CD4-positive, alpha-beta T cell (primary cell): ENCODE measurements at regions not wholly inside any gene's neighbourhood (a gene's known extent, or its start where the extent isn't known, plus 50 kb on each side); places are given as distances from the start of the nearest gene placed in this dataset.

ENCODE experiments used
- ATAC-seq: fragments of 200-7000 bp; cut with Tn5 transposase; one replicate; pipeline ENCODE4 v1.10.0; 2022; ENCODE audit warnings: mild to moderate bottlenecking; ENCODE audit not compliant: poor library complexity
- CTCF ChIA-PET: fragments of 350-600 bp; sonication (Branson Sonifier 250); formaldehyde crosslinking; loops from one replicate; lab custom pipeline; 2021; ENCODE audit warnings: antibody characterized with exemption, inconsistent platforms; lab: Charles Lee
- POLR2A ChIA-PET: fragments of 350-600 bp; sonication (Branson Sonifier 250); formaldehyde crosslinking; loops from one replicate; lab custom pipeline; 2021; ENCODE audit warnings: antibody characterized with exemption, inconsistent platforms; lab: Charles Lee
- DNase-seq, 14 experiments: peaks; one replicate each; pipeline ENCODE4 v3.0.0-alpha.2; 2013 to 2020; ENCODE audit warnings: mixed read lengths in 2 of 14
- H3K27ac ChIP-seq, 2 donors: one replicate each; pipeline versions ENCODE4 v1.5.1 to v1.7.0; 2013; ENCODE audit warnings: low read length in 2 of 2, low read depth in 1 of 2, mild to moderate bottlenecking in 1 of 2
- H3K27me3 ChIP-seq, 2 experiments: 1 replicate in 1 of 2; 2 replicates in 1 of 2; pipeline versions ENCODE4 v1.6.1 to v1.7.0; 2013; ENCODE audit warnings: low read length in 2 of 2, control low read depth in 1 of 2, mild to moderate bottlenecking in 1 of 2, moderate library complexity in 1 of 2; ENCODE audit not compliant: insufficient read depth in 2 of 2, control insufficient read depth in 1 of 2
- H3K36me3 ChIP-seq: one replicate; pipeline ENCODE4 v1.6.1; 2013; ENCODE audit warnings: low read length, control low read depth; ENCODE audit not compliant: insufficient read depth
- H3K4me1 ChIP-seq: one replicate; pipeline ENCODE4 v1.6.1; 2013; ENCODE audit warnings: low read length, control low read depth; ENCODE audit not compliant: insufficient read depth
- H3K4me3 ChIP-seq: one replicate; pipeline ENCODE4 v1.5.1; 2013; ENCODE audit warnings: mild to moderate bottlenecking, low read length, moderate library complexity
- H3K9me3 ChIP-seq, 2 experiments: 1 replicate in 1 of 2; 2 replicates in 1 of 2; pipeline versions ENCODE4 v1.6.1 to v1.7.0; 2013; ENCODE audit warnings: low read length in 2 of 2, mild to moderate bottlenecking in 2 of 2, control low read depth in 1 of 2, moderate library complexity in 1 of 2; ENCODE audit not compliant: control insufficient read depth in 1 of 2, insufficient read depth in 1 of 2
- H3K27ac Mint-ChIP-seq: one replicate; pipeline ENCODE4 v1.8.0; 2020; ENCODE audit warnings: mixed read lengths
- H3K27me3 Mint-ChIP-seq: one replicate; pipeline ENCODE4 v1.8.0; 2021; ENCODE audit warnings: mixed read lengths
- H3K36me3 Mint-ChIP-seq: one replicate; pipeline ENCODE4 v1.8.0; 2021; ENCODE audit warnings: low read depth, mixed read lengths
- H3K4me1 Mint-ChIP-seq: one replicate; pipeline ENCODE4 v1.8.0; 2021; ENCODE audit warnings: low read depth, mixed read lengths
- H3K4me3 Mint-ChIP-seq: one replicate; pipeline ENCODE4 v1.8.0; 2020; ENCODE audit warnings: mild to moderate bottlenecking, mixed read lengths
- H3K9me3 Mint-ChIP-seq: one replicate; pipeline ENCODE4 v1.8.0; 2020; ENCODE audit warnings: mixed read lengths
- intact Hi-C, 2 experiments: fragments of 100-400 bp; cut with DNase I in 1 of 2; cut with micrococcal nuclease in 1 of 2; formaldehyde crosslinking; loops; one replicate each; pipeline versions ENCODE4 v1.15.1 to v1.9.0; 2023 to 2025; cut with DNase I, micrococcal nuclease
- TF ChIP-seq, protein P1 (sequence below): fragments of 200-600 bp; IDR thresholded peaks from one replicate; pipeline ENCODE4 v1.8.0; 2022; ENCODE audit warnings: antibody characterized with exemption, mild to moderate bottlenecking

DNA sequence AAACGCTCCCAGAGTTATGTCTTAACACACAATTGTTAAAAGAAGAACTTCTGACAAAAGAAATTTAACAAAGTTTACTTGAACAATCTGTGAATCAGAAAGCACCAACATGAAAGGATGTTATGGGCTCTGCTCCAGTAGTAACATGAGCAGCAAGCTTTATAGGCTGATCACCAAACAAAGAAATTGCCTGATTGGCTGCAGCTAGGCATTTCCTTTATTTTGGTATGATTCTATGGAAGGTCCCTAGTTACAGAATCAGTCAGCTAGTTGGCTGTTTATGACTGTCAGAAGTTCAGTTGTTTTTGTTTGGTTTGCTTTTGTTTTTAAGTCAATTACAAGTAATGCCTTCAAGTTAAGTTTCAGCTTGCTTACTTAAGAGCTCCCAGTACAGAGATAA lies 102.4 kb upstream of the SMC2 start:
- Histone ChIP-seq H3K27me3 (no peaks in the 10 kb centered on the region), H3K27ac (no peak overlapping the region), H3K4me1 (no peaks in the 10 kb centered on the region), H3K9me3 (no peaks in the 10 kb centered on the region), H3K4me3 (no peak overlapping the region), H3K36me3 (no peaks in the 10 kb centered on the region)
- Mint-ChIP-seq H3K4me3 (no peak overlapping the region), H3K27ac (no peak overlapping the region), H3K36me3 (no peaks in the 10 kb centered on the region), H3K9me3 (no peaks in the 10 kb centered on the region), H3K4me1 (no peaks in the 10 kb centered on the region), H3K27me3 (no peaks in the 10 kb centered on the region)
- DNase-seq (peak in 1 of 14 experiments; percentile 7), ATAC-seq (no peak)
- ChIA-PET CTCF (no interaction called here), POLR2A (no interaction called here)
- intact Hi-C loops: no loop called here
- TF ChIP-seq, protein P1, sequence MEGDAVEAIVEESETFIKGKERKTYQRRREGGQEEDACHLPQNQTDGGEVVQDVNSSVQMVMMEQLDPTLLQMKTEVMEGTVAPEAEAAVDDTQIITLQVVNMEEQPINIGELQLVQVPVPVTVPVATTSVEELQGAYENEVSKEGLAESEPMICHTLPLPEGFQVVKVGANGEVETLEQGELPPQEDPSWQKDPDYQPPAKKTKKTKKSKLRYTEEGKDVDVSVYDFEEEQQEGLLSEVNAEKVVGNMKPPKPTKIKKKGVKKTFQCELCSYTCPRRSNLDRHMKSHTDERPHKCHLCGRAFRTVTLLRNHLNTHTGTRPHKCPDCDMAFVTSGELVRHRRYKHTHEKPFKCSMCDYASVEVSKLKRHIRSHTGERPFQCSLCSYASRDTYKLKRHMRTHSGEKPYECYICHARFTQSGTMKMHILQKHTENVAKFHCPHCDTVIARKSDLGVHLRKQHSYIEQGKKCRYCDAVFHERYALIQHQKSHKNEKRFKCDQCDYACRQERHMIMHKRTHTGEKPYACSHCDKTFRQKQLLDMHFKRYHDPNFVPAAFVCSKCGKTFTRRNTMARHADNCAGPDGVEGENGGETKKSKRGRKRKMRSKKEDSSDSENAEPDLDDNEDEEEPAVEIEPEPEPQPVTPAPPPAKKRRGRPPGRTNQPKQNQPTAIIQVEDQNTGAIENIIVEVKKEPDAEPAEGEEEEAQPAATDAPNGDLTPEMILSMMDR: no peak

DNA sequence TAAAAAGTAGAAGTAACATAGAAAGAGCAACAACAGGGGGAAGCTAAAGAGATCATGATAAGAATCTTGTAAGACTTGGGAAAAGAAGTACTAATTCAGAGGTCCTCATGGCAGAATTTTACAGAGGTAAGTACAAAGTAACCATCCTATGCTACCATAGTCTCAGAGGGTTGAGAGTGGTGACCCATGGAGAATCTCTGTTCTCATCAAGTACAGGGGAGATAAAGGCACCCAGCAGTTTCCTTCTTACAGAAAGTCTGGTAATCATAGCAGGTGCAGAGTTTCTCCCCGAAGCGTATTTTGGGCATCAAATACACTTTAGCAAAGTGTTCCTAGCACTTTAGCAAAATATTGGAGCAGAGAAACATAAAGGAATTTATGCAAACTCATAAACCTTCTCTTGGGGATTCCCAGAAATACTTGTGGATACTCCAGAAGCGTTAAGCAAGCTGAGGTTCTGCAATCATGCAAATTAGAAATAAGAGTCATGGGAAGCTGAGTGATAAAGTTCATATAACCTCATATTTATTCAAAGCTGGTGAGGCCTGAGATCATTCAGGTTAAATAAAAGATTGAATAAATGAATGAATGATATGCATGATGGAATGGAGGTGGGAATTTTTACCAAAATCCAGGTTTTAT lies 101.0 kb upstream of the SMC2 start:
- ChIA-PET CTCF (no interaction called here), POLR2A (no interaction called here)
- intact Hi-C loops: no loop called here
- Mint-ChIP-seq H3K4me1 (no peaks in the 10 kb centered on the region), H3K9me3 (no peaks in the 10 kb centered on the region), H3K4me3 (no peak overlapping the region), H3K36me3 (no peaks in the 10 kb centered on the region), H3K27me3 (no peaks in the 10 kb centered on the region), H3K27ac (no peak overlapping the region)
- DNase-seq (no peak), ATAC-seq (no peak)
- Histone ChIP-seq H3K4me1 (no peaks in the 10 kb centered on the region), H3K9me3 (no peaks in the 10 kb centered on the region), H3K36me3 (no peaks in the 10 kb centered on the region), H3K4me3 (no peak overlapping the region), H3K27ac (no peak overlapping the region), H3K27me3 (no peaks in the 10 kb centered on the region)
- TF ChIP-seq, protein P1: no peak

DNA sequence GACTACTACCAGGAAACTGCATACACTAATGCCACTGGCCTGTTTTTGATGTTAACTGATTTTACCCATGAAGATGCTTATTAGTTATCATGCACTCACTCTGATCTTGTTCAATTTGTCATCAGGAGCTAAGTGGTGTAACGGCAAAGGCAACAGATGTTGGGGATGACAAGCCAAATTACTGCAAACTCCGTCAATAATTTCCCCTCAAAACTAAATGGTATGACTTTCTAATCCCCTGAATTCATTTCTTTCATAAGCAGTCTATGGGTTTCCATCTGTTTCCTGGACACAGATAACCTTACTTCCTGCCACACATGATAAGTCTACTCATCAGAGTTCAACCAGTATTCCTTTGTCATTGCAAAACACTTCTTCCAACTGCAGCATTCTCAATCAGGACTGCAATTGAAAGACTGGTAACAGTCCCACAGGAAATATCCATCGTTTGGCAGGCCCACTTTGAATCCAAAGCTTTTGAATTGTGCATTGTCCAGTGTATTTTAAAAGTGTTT lies 96.2 kb upstream of the SMC2 start:
- ATAC-seq: no peak
- H3K4me3 ChIP-seq: no peak overlapping the region
- no peak overlapping the region for H3K27ac Mint-ChIP-seq
- no peaks in the 10 kb centered on the region for H3K36me3 Mint-ChIP-seq
- intact Hi-C loops: no loop called here
- no peaks in the 10 kb centered on the region for H3K9me3 Mint-ChIP-seq
- no peak overlapping the region for H3K27ac ChIP-seq
- H3K27me3 Mint-ChIP-seq: no peaks in the 10 kb centered on the region
- H3K4me1 Mint-ChIP-seq: no peaks in the 10 kb centered on the region
- ChIA-PET POLR2A (no interaction called here), CTCF (no interaction called here)
- H3K27me3 ChIP-seq: no peaks in the 10 kb centered on the region
- TF ChIP-seq, protein P1: no peak
- H3K4me1 ChIP-seq: no peaks in the 10 kb centered on the region
- DNase-seq: no peak
- H3K9me3 ChIP-seq: peaks cover 0 to 7% of the 10 kb centered on the region in 2 experiments
- no peaks in the 10 kb centered on the region for H3K36me3 ChIP-seq
- H3K4me3 Mint-ChIP-seq: no peak overlapping the region
